Parathyroid adenoma (tissue), 2 donors: ENCODE measurements at regions not wholly inside any gene's neighbourhood (a gene's known extent, or its start where the extent isn't known, plus 50 kb on each side); places are given as distances from the start of the nearest gene placed in this dataset.

Experiments
- H2AFZ ChIP-seq: fragments of 300-600 bp; sonication (generic); one replicate; pipeline ENCODE4 v1.7.0; 2017; ENCODE audit warnings: antibody characterized with exemption, mild to moderate bottlenecking
- H3K27ac ChIP-seq: fragments of 300-600 bp; sonication (generic); one replicate; pipeline ENCODE4 v1.7.0; 2017
- H3K27me3 ChIP-seq: fragments of 300-600 bp; sonication (generic); one replicate; pipeline ENCODE4 v1.7.0; 2017; ENCODE audit warnings: low read length; ENCODE audit not compliant: control insufficient read depth, insufficient read depth
- H3K36me3 ChIP-seq: fragments of 300-600 bp; sonication (generic); one replicate; pipeline ENCODE4 v1.7.0; 2017; ENCODE audit warnings: low read length; ENCODE audit not compliant: control insufficient read depth, insufficient read depth
- H3K4me1 ChIP-seq: fragments of 300-600 bp; sonication (generic); one replicate; pipeline ENCODE4 v1.7.0; 2017; ENCODE audit warnings: control low read depth
- H3K4me2 ChIP-seq: fragments of 300-600 bp; sonication (generic); one replicate; pipeline ENCODE4 v1.7.0; 2017; ENCODE audit warnings: low read length
- H3K4me3 ChIP-seq: fragments of 300-600 bp; sonication (generic); one replicate; pipeline ENCODE4 v1.7.0; 2017; ENCODE audit warnings: low read depth, low read length
- H3K79me2 ChIP-seq: fragments of 300-600 bp; sonication (generic); one replicate; pipeline ENCODE4 v1.7.0; 2017; ENCODE audit warnings: control low read depth
- H3K9ac ChIP-seq: fragments of 300-600 bp; sonication (generic); one replicate; pipeline ENCODE4 v1.7.0; 2017; ENCODE audit warnings: mild to moderate bottlenecking
- H3K9me3 ChIP-seq: fragments of 300-600 bp; sonication (generic); one replicate; pipeline ENCODE4 v1.7.0; 2017; ENCODE audit warnings: low read length; ENCODE audit not compliant: control insufficient read depth
- CTCF ChIP-seq: fragments of 300-600 bp; sonication (generic); IDR thresholded peaks from one replicate; pipeline ENCODE4 v1.7.0; 2017; ENCODE audit warnings: antibody characterized with exemption, mild to moderate bottlenecking
- donor health status: primary hyperparathyroidism.

- Histone ChIP-seq H3K4me3 (no peak overlapping the region), H3K9ac (no peak overlapping the region), H3K9me3 (no peaks in the 10 kb centered on the region), H3K27ac (no peak overlapping the region), H2AFZ (no peak overlapping the region), H3K36me3 (no peaks in the 10 kb centered on the region), H3K4me1 (no peaks in the 10 kb centered on the region), H3K27me3 (no peaks in the 10 kb centered on the region), H3K79me2 (no peaks in the 10 kb centered on the region), H3K4me2 (no peak overlapping the region)
- TF ChIP-seq CTCF = no peak
Measured at GRCh38 chr13:105906746-105907145, 628.7 kb downstream of the EFNB2 start.

- Histone ChIP-seq H3K27ac (no peak overlapping the region), H3K4me2 (no peak overlapping the region), H3K4me1 (no peaks in the 10 kb centered on the region), H3K36me3 (no peaks in the 10 kb centered on the region), H3K4me3 (no peak overlapping the region), H3K9me3 (no peaks in the 10 kb centered on the region), H3K79me2 (no peaks in the 10 kb centered on the region), H3K27me3 (no peaks in the 10 kb centered on the region), H3K9ac (no peak overlapping the region), H2AFZ (no peak overlapping the region)
- no peak for TF ChIP-seq CTCF
Measured at GRCh38 chr13:105904034-105904742, 631.3 kb downstream of the EFNB2 start.

- H3K4me3 ChIP-seq = no peak overlapping the region
- no peak overlapping the region for H3K4me2 ChIP-seq
- no peak for TF ChIP-seq CTCF
- H3K9ac ChIP-seq = no peak overlapping the region
- no peak overlapping the region for H3K27ac ChIP-seq
- no peaks in the 10 kb centered on the region for H3K4me1 ChIP-seq
- no peaks in the 10 kb centered on the region for H3K27me3 ChIP-seq
- H3K9me3 ChIP-seq = no peaks in the 10 kb centered on the region
- no peak overlapping the region for H2AFZ ChIP-seq
- H3K36me3 ChIP-seq = no peaks in the 10 kb centered on the region
- no peaks in the 10 kb centered on the region for H3K79me2 ChIP-seq
Measured at GRCh38 chr13:105902396-105902795, 633.1 kb downstream of the EFNB2 start.

GRCh38 chr13:105897575-105897974 is 637.9 kb downstream of the EFNB2 start:
- Histone ChIP-seq H2AFZ (no peak overlapping the region), H3K27me3 (no peaks in the 10 kb centered on the region), H3K36me3 (no peaks in the 10 kb centered on the region), H3K4me3 (no peak overlapping the region), H3K9me3 (no peaks in the 10 kb centered on the region), H3K27ac (no peak overlapping the region), H3K4me1 (no peaks in the 10 kb centered on the region), H3K79me2 (no peaks in the 10 kb centered on the region), H3K9ac (no peak overlapping the region), H3K4me2 (no peak overlapping the region)
- no peak for TF ChIP-seq CTCF

- Histone ChIP-seq H3K27ac (no peak overlapping the region), H3K4me3 (no peak overlapping the region), H3K4me1 (no peaks in the 10 kb centered on the region), H3K4me2 (no peak overlapping the region), H3K36me3 (no peaks in the 10 kb centered on the region), H2AFZ (no peak overlapping the region), H3K9ac (no peak overlapping the region), H3K9me3 (no peaks in the 10 kb centered on the region), H3K79me2 (no peaks in the 10 kb centered on the region), H3K27me3 (no peaks in the 10 kb centered on the region)
- no peak for TF ChIP-seq CTCF
Measured at GRCh38 chr13:105894697-105895096, 640.8 kb downstream of the EFNB2 start.
